Calu3 (cell line): ENCODE measurements at regions not wholly inside any gene's neighbourhood (a gene's known extent, or its start where the extent isn't known, plus 50 kb on each side); places are given as distances from the start of the nearest gene placed in this dataset.

Source experiments
- BruUV-seq: library from RNA; stranded (reverse); fragments of 400-500 nt; replicated peaks from 2 replicates; lab custom pipeline; 2021; lab: Mats Ljungman, UMichigan
- CTCF ChIA-PET: fragments of 300-600 bp; sonication (Branson Sonifier 250); formaldehyde crosslinking; loops from one replicate; lab custom pipeline; 2022; ENCODE audit warnings: antibody characterized with exemption; lab: Charles Lee
- DNase-seq: peaks from one replicate; pipeline ENCODE4 v3.0.0; 2022
- H3K27ac Mint-ChIP-seq: one replicate; pipeline ENCODE4 v1.8.0; 2022; ENCODE audit warnings: mixed read lengths; ENCODE audit not compliant: unreplicated experiment
- H3K27me3 Mint-ChIP-seq: one replicate; pipeline ENCODE4 v1.8.0; 2022; ENCODE audit warnings: mixed read lengths; ENCODE audit not compliant: unreplicated experiment
- H3K36me3 Mint-ChIP-seq: one replicate; pipeline ENCODE4 v1.8.0; 2022; ENCODE audit warnings: mild to moderate bottlenecking, moderate library complexity, mixed read lengths; ENCODE audit not compliant: insufficient read depth, unreplicated experiment
- H3K4me1 Mint-ChIP-seq: one replicate; pipeline ENCODE4 v1.8.0; 2022; ENCODE audit warnings: mild to moderate bottlenecking, low read depth, mixed read lengths; ENCODE audit not compliant: unreplicated experiment
- H3K4me3 Mint-ChIP-seq: one replicate; pipeline ENCODE4 v1.8.0; 2022; ENCODE audit warnings: mild to moderate bottlenecking, low read depth, moderate library complexity, mixed read lengths; ENCODE audit not compliant: unreplicated experiment
- H3K9me3 Mint-ChIP-seq: one replicate; pipeline ENCODE4 v1.8.0; 2022; ENCODE audit warnings: low read depth, mixed read lengths; ENCODE audit not compliant: unreplicated experiment
- intact Hi-C: fragments of 100-400 bp; cut with micrococcal nuclease; formaldehyde crosslinking; loops from one replicate; pipeline ENCODE4 v1.10.0; 2022; ENCODE audit not compliant: unreplicated experiment
- TF ChIP-seq, protein P1 (sequence below): fragments of 200-600 bp; IDR thresholded peaks from one replicate; pipeline ENCODE4 v1.8.0; 2022; ENCODE audit warnings: antibody characterized with exemption; ENCODE audit not compliant: unreplicated experiment

DNA sequence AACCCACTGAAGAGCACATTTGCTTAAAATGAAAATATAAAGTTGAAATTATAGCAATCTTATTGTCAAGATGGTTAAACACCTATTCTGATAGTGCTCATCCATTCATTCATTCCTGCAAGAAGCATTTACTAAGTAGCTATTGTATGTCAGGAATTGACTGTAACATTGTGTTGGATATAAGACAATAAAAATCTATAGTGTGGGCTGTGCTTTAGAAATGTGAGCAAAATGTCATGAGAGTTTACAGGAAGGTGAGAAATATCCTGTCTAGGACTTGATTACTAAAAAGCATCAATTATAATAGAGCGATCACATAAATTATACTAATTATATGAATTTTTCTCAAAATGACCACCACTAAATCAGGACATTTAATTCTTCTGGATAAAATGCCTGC, 123.0 kb downstream of the HAO1 start:
- TF ChIP-seq, protein P1, sequence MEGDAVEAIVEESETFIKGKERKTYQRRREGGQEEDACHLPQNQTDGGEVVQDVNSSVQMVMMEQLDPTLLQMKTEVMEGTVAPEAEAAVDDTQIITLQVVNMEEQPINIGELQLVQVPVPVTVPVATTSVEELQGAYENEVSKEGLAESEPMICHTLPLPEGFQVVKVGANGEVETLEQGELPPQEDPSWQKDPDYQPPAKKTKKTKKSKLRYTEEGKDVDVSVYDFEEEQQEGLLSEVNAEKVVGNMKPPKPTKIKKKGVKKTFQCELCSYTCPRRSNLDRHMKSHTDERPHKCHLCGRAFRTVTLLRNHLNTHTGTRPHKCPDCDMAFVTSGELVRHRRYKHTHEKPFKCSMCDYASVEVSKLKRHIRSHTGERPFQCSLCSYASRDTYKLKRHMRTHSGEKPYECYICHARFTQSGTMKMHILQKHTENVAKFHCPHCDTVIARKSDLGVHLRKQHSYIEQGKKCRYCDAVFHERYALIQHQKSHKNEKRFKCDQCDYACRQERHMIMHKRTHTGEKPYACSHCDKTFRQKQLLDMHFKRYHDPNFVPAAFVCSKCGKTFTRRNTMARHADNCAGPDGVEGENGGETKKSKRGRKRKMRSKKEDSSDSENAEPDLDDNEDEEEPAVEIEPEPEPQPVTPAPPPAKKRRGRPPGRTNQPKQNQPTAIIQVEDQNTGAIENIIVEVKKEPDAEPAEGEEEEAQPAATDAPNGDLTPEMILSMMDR, result no peak
- H3K9me3 Mint-ChIP-seq, result no peaks in the 10 kb centered on the region
- CTCF ChIA-PET, result no interaction called here
- no peaks in the 10 kb centered on the region for H3K27me3 Mint-ChIP-seq
- H3K4me1 Mint-ChIP-seq, result no peaks in the 10 kb centered on the region
- no peak for DNase-seq
- intact Hi-C loops, result no loop called here
- H3K4me3 Mint-ChIP-seq, result no peak overlapping the region
- no TSS peak for BruUV-seq
- no peak overlapping the region for H3K27ac Mint-ChIP-seq
- H3K36me3 Mint-ChIP-seq, result no peaks in the 10 kb centered on the region

GRCh38 chr20:7818477-7818876, 121.8 kb downstream of the HAO1 start:
- H3K9me3 Mint-ChIP-seq, result no peaks in the 10 kb centered on the region
- H3K4me3 Mint-ChIP-seq, result no peak overlapping the region
- DNase-seq, result no peak
- H3K27ac Mint-ChIP-seq, result no peak overlapping the region
- CTCF ChIA-PET, result no interaction called here
- no peaks in the 10 kb centered on the region for H3K4me1 Mint-ChIP-seq
- TF ChIP-seq, protein P1, result no peak
- no TSS peak for BruUV-seq
- intact Hi-C loops, result no loop called here
- no peaks in the 10 kb centered on the region for H3K36me3 Mint-ChIP-seq
- H3K27me3 Mint-ChIP-seq, result no peaks in the 10 kb centered on the region

DNA sequence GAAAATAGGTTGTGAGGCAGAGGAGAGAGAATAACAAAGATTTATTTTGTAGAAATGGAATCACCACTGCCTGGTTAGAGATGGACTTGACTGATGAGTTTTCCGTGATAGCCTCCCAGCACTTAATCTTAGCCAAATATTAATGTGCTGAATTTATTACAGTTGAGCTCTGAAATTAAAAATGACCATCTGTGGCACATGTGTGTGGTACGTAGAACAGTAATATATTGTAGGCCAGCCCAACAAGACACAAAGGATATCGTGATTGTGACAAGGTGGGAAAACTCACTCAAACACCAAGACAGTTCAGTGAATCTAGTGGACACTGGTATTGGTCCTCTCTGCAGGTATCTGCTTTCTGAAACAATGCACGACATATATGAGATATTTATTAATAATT, 119.4 kb downstream of the HAO1 start:
- no peak overlapping the region for H3K4me3 Mint-ChIP-seq
- H3K4me1 Mint-ChIP-seq, result no peaks in the 10 kb centered on the region
- no peaks in the 10 kb centered on the region for H3K27me3 Mint-ChIP-seq
- H3K9me3 Mint-ChIP-seq, result no peaks in the 10 kb centered on the region
- BruUV-seq, result no TSS peak
- TF ChIP-seq, protein P1, result no peak
- H3K36me3 Mint-ChIP-seq, result no peaks in the 10 kb centered on the region
- H3K27ac Mint-ChIP-seq, result no peak overlapping the region
- intact Hi-C loops, result no loop called here
- CTCF ChIA-PET, result interaction anchor here (0.5 kb wide), 1 partner anchor 40 kb away, joined by 4 read pairs; no protein-coding TSS in a partner anchor
- DNase-seq, result no peak

DNA sequence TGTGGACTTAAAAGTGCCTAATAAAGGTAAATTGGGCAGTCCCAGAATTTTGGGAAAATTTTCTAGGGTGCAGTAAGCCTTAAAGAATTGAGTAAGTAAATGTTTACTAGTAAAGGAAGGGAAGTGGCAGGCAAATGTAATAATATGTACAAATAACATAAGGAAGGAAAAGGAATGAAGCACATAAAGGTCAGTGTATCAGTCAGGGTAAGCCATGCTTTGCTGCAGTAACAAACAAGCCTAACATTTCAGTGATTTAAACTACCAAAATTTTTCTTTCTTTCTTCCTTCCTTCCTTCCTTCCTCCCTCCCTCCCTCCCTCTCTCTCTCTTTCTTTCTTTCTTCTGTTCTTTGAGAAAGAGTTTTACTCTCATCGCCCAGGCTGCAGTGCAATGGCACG, 117.5 kb downstream of the HAO1 start:
- CTCF ChIA-PET, result no interaction called here
- H3K4me1 Mint-ChIP-seq, result no peaks in the 10 kb centered on the region
- no TSS peak for BruUV-seq

More for the DNA sequence above, 117.5 kb downstream of the HAO1 start:
- H3K4me3 Mint-ChIP-seq, result no peak overlapping the region
- TF ChIP-seq, protein P1, result no peak
- H3K27ac Mint-ChIP-seq, result no peak overlapping the region
- no peaks in the 10 kb centered on the region for H3K36me3 Mint-ChIP-seq
- no peaks in the 10 kb centered on the region for H3K27me3 Mint-ChIP-seq
- no peak for DNase-seq
- no peaks in the 10 kb centered on the region for H3K9me3 Mint-ChIP-seq
- intact Hi-C loops, result no loop called here
